PFSK-1 (cell line): ENCODE measurements at regions not wholly inside any gene's neighbourhood (a gene's known extent, or its start where the extent isn't known, plus 50 kb on each side); places are given as distances from the start of the nearest gene placed in this dataset.

Experiments used
- POLR2AphosphoS5 ChIP-seq: IDR thresholded peaks from 2 replicates; pipeline ENCODE4 v1.6.1; 2012; ENCODE audit warnings: low read depth, mild to moderate bottlenecking, control low read depth, low read length, moderate library complexity
- SIN3A ChIP-seq: IDR thresholded peaks from 2 replicates; pipeline ENCODE4 v1.6.1; 2012; ENCODE audit warnings: mild to moderate bottlenecking, low read length, moderate library complexity, borderline replicate concordance; ENCODE audit not compliant: insufficient read depth
- TAF1 ChIP-seq: IDR thresholded peaks from 2 replicates; pipeline ENCODE4 v1.6.1; 2012; ENCODE audit warnings: low read length, control low read depth, borderline replicate concordance; ENCODE audit not compliant: insufficient read depth

GRCh38 chr3:181998828-181999227 is 287.1 kb downstream of the SOX2 start:
- no peak for TF ChIP-seq POLR2AphosphoS5
- TF ChIP-seq TAF1 = no peak
- TF ChIP-seq SIN3A = no peak
